Left renal cortex interstitium (tissue), 4 donors: ENCODE measurements at regions not wholly inside any gene's neighbourhood (a gene's known extent, or its start where the extent isn't known, plus 50 kb on each side); places are given as distances from the start of the nearest gene placed in this dataset.
"Not testable (repeated sequence)": the region's sequence is repeated elsewhere in the genome, so short reads cannot be mapped to it uniquely, and the experiment has no call there.

ENCODE experiments used
- DNase-seq, 4 donors: peaks; one replicate each; pipeline ENCODE4 v3.0.0-alpha.2; 2013; ENCODE audit warnings: low read depth in 4 of 4, low spot score in 2 of 4, missing footprints in 1 of 4

DNA sequence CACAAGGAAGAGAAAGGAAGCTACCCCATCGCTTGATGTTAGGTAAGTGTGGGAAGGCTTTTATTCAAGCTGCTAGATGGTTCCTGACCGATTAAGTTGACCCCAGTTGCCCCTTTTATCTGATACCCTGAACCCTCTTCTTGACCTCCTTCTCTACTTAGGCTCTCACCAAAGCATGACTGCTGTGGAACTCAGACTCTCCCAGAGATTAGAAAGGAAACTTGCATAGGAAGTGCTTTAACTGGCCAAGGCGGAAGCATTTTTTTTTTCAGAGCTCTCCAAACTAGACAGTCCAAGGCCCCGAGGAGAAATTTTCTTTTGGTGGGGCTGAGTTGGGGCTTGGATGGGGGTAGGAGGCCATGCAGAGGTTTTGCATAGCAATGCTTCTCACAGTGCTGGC lies 101.3 kb upstream of the USP24 start:
- no peak for DNase-seq

DNA sequence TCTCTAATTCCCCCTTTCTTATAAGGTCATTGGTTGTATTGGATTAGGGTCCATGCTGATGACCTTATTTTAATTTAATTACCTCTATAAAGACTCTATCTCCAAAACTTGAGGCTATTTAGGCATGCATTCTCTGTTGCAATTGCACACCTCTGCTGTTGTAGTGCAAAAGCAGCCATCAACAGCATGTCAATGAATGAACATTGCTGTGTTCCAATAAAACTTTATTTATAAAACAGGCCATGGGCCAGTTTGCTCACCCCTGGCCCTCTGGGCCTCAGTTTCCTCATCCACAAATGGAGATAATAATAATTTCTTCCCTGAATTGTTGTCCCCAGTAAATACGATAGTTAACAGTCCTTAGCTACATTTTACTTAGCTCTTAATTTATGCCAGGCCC lies 100.4 kb upstream of the USP24 start:
- DNase-seq: no peak

DNA sequence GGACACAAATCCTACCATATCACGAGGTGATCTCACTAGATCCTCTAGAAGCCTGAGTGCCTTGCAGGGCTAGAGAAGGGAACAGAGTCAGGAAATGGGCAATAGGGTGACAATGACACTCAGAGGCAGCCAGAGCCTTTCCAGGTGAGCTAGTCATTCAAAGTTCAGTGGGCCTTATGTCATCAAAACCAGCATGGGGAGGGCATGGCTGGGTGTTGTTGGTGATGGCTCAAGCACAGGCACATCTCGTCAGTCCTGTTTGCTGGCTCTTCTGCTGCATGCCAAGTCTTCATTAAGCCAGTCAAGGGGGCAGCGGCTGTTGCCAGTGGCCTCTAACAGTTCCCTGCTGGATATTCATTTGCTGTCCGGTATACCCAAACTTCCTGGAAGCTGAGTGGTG lies 99.6 kb upstream of the USP24 start:
- no peak for DNase-seq

DNA sequence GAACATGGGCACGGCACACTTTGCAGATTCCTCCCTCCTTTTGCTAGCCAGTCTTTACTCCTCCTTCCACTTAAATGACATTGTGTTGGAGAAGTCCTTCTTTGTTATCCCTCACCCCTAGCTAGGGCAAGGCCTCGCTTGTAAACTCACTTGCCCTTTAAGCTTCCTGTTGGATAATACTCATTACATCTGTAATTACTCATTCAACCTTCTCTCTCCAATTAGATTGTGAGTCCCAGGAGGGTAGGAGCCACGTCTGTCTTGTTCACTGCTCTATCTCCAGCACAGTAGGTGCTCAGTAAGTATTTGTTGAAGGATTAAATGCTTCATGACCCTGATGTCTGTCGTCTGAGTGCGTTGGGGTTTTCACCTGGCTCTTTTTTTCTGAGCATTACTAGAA lies 98.7 kb upstream of the USP24 start:
- DNase-seq: no peak

DNA sequence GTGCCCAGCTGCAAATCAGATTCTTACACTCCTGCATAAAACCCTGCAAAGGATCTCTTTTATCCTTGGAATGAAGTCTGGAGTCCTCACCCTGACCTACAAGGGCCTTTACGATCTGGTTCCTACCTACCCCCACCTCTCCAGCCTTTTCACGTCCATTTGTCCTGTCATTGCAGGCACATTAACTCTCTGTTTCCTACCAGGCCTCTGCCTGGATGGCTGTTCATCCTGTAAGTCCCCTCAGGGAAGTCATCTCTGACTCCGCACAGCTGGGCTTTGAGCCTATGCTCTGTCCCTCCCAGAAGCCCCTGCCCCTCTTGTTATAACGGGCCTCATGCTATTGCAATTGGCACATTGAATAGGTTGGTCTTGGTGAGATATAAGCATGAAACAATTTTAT lies 96.8 kb upstream of the USP24 start:
- no peak for DNase-seq

DNA sequence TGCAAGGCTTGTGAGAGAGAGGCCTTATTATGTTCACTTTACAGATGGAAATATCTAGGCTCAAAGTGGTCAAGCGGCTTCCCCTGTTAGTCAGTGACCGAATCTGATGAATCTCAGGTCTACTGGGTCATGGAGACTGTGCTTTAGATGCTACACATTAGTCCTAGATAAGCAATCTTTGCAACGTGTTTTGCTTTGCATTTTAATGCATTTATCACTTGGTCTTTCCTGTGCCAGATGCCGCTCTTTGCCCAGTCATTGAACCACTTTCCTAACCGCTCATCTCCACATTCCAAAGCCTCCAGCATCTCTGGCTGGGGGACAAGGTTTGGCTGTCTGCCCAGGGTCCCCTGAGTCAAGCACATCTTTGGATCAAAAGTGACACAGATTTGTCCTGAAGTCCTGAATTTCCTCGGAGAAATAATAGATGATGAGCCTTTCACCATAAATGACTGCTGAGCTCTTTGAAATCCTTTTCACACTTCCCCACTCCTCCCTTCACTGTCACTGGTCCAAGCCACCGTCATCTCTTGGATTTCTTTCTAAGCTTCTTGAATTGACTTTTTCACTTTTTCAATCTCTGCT lies 96.0 kb upstream of the USP24 start:
- DNase-seq: no peak

DNA sequence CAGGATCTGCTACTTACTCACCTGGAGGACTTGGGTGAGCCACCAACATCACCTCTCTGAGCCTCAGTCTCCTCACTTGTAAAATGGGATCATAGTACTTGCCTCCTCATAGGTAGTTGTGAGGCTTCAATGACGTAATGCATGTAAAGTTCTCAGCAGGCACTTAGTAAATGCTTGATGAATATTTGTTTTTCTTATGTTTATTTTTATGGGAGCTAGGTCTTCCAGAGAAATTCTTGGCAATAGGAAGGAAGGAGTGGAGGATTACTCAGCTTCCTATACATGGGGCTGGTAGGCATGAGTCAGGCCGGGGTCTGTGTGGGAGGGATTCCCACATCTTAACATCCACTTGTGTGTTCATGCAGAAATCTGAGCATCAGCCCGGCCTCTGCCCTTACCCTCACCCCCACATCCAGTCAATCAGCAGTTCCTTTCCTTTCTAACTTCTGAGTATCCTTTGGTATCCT lies 95.4 kb upstream of the USP24 start:
- DNase-seq: no peak

DNA sequence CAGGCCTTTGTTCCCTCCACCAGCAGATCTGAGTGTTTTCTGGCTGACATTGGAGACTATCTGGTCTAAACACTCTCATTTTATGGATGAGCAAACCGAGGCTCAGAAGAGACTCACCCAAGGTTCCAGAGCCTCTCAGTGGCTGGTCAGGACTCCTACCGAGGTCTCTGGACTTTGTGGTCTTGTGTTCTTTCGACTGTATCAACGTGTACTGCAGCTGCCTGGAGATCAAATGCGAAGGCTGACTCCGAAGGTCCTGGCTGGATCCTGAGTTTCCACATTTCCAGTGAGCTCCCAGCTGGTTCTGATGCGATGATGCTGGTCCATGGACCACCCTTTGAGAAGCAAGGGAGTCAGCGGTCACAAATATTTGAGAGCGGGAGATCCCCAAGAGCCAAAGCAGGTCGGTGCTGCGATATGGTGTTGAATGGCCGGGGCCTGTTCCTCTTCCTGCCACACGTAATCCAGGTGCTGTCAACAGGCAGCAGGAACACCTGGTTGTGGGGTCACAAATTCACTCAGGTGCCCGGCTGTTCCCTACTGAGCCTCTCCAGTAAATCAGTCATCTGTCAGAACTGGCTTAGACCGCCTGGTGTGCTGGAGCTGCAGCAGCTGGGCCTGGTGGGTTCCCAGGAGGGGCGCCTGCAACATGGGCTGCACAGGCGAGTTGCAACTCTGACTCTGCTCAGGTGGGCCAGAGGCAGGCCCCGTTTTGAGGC lies 94.8 kb upstream of the USP24 start:
- no peak for DNase-seq

DNA sequence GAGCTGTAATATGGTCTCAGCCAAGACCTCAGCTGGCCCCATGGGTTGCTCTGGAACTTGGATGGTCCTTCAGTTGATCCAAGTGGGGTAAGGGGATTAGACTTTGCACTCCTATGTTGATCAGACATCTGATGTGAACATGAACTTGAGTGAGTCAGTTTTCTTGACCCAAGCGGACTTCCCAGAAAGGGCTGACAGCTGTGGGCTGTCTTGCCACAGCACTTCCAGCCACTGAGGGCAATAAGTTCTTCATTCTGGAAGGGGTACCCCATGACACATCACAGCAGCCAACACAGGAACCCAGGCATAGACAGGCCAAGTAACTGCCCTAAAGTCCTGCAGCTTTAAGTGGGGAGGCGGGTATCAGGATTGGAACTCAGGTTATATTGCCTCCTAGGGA lies 93.9 kb upstream of the USP24 start:
- no peak for DNase-seq

DNA sequence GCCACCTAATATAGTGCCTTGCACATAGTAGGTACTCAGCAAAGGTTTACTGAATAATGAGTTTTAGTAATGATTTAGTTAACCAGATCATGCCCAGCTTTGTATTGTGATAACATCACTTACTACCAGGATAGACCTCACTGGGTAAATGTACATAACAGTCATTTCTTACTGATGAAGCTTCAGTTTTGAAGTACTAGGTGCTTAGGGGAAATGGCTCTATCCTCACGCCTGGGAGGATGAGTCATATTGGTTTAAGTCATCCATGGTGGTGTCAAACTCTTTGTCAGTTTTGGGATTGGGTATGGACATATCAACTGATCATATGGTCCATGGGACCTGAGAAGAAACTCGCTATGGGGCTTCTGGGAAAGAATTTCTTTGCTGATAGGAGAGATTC lies 90.6 kb upstream of the USP24 start:
- DNase-seq: no peak

DNA sequence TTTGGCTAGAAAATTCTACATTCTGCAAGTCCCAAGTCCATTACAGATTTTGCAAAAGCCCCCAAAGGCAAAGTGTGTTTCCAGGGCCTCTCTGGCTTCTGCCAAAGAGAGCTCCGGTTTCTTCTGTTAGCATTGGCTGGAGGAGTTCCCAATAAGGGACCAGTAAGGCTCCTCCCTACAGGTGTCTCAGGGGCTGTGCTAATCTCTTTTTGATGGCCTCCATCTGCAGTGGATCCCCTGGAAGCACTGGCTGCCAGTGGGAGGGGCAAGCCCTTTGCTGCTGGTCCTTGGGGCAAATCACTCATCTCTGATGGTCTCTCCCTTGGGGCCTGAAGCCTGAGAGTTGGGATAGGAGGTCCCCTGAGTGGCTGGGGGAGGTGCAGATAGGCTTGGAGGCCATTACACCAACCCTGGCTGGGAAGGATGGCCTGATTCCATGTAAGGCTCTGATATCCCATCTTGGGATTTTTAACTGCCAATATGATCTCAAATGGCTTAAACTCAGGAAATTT lies 89.1 kb upstream of the USP24 start:
- no peak for DNase-seq

DNA sequence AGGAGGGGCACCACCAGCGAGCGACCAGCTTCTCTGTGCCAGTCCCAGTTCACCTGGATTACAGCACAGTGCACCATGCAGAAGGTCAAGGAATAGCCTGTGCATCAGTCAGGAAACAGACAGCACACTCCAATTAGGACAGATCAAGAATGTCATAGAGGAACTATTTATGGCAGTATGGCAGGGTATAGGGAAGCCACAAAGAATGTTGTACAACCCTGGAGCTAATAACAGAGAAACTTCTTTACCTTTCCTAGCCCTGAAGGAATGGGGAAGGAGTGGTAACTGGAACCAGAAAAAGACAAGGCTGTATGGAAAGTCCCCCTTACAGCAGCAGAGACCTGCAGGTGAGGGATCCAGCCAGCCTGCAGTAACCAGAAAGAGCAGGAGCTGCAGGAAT lies 87.8 kb upstream of the USP24 start:
- DNase-seq: no peak

DNA sequence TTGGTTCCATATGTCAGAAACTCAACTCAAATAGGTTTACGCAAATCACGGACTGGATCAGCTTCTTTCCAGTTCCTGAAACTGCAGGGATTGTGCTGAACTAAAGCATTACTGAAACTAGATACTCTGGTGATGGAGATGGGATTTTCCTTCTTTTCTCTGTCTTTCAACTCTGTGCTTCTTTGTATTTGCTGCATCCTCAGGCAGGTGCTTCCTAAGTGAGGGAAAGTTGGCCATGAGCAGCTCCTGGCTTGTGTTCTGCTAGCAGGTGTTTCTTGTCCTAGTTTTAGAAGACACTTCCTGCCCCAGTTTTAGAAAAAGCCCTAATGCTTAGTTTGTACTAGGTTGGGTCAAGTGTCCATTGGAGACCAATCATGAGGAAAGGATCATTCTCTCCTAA lies 86.7 kb upstream of the USP24 start:
- no peak for DNase-seq

DNA sequence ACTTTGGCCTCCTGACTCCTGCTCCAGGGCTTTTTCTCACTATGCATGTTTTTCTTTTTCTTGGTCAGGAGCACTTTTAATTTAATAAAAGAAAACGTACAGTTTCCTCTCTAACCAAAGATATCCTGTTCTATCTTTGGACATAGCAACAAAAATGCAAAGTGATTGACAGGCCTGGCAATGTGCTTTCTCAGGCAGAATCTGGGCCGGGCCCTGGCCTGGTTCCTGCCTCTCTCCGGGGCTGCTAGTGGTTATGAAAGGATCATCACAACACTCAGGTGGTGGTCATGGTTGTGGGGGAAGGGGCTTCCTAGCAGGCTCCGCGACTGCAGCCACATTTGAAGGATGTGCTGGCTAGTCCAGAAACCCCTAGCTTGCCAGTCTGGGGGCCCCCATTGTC lies 85.8 kb upstream of the USP24 start:
- DNase-seq: no peak

DNA sequence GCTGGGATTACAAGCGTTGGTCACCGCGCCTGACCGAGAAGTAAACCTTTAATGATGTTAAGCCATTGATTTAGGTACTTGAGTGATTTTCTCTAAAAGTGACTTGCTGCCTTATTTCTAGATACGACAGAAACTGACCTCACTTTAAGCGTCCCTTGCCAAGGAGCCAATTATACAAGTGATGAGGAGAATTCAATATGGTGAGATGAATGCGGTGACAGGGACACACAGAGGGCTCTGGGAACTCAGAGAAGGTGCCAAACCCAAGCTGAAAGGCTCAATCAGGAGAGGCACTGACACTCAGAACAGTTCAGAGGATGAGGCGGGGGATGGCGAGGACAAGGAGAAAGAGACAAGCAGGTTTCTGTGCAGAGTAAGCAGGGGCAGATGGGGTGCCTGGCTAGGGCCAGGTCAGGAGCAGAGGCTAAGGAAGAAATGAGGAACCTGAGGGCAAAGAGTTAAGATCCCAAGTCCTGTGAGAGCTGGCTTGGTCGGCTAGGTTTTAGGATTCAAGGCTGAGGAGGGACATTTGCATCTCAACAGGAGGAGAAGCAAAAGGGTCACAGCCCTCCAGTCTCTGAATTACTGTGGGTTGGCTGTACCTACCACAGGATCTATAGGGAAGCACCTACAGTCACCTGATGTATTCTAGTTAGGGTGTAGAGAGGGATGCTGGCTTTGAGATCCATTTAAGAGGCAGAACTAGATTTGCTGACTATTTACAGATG lies 83.2 kb upstream of the USP24 start:
- no peak for DNase-seq

DNA sequence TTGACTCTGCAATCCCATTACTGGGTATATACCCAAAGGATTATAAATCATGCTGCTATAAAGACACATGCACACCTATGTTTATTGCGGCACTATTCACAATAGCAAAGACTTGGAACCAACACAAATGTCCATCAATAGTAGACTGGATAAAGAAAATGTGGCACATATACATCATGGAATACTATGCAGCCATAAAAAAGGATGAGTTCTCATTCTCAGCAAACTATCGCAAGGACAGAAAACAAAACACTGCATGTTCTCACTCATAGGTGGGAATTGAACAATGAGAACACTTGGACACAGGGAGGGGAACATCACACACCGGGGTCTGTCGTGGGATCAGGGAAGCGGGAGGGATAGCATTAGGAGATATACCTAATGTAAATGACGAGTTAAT lies 81.1 kb upstream of the USP24 start:
- not testable (repeated sequence) for DNase-seq

DNA sequence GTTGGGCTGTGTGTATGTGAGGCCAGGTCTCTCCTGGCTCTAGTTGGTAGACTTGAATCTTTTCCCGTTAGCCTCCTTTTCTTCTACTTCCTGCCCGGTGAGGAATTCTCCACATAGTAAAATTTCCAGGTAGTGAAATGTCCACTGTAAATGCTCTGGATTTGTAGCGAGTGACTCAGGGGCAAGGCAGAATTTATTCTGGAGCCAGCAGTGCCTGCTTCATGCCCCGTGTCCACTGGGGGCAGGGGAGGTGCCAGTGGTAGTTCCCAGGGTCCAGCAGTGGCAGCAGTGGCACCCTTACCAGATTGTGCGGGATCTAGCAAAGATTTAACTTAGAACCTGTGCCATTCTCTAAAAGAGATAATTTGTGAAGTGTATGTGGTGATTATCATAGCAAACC lies 74.5 kb upstream of the USP24 start:
- no peak for DNase-seq

DNA sequence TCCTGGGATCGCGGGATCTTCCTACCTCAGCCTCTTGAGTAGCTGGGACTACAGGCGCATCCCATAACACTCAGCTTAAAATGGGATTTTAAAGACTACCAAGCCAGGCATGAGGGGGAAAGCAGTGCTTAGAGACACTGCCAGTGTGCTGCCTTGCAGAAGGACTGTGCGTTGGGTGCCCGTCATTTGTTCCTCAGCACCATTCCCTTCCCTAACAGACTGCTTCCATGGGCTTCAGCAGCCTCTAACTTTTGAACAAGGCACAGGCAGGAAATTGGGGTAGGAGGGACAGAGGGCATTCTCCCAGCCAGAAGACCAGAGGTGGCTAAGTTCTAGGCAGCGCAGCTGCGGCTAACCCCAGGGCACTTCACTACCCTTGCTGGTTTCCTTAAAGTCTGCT lies 73.9 kb upstream of the USP24 start:
- no peak for DNase-seq

DNA sequence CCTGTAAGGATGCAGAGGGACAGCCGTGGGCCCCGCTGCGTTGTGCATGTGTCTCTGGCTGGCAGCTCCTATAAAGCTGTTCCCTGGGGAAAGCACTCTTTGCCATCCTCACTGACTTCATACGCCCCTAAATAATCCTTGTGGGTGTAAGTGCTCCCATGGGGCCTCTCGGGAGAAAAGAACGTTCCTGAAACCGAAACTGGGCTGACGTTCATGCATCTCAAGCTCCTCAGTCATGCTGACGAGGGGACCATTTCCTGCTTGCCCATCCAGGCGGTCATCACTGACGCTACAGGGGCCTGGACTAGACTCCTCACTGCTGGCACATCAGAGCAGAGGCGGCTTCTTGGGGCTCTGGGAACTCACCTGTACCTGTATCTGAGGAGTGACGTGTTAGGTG lies 73.1 kb upstream of the USP24 start:
- DNase-seq: no peak

DNA sequence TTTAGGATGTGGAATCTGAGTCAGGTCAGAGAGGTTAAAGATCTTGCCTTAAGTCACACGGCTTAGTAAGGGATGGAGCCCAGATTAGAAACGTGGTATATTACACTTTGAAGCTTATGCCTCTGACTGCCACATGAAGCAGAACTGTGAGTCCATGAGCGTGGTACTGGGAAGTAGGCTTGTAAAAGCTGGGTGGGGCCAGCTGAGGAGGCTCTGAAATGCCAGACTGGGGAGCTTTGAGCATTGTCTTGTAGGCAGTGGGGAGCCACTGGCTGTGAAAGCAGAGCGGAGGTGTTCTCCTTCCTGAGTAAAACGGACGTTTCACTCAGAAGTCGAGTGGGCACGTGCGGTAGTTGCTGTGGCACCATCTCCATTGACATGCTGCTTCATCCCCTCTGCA lies 72.6 kb upstream of the USP24 start:
- DNase-seq: no peak

DNA sequence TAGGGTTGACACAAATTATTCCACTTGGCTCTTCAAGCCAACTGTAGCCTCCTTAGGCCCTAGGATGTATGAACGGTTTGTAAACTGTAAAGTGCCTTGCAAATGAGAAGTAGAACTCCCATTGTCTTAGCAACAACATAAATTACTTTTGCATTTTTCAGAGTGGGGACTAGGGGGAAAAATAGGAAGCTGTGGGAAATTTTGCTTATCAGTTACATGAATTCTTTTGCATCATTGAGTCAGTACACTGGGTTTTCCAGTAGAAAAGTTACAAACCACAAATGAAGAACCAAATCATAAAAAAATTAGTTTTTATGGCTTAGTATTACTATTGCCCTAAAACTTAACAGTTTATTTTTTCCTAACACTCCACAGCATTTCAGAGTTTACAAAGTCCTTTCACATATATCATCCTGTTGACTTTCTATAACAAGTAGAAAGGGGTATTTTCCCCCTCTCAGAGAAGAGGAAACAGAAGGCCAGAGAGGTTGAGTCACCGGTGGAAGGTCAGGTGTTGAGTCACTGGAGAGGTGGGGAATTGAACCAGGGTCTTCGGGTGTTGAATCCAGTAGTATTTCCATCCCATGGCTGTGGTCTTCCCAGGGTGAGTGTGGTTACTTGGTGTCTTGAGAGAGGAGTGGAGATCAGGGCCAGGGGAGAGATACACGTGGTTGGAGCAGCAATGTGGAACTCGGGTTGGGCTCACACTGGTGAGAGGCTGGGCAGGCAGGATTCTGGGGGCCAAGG lies 71.9 kb upstream of the USP24 start:
- DNase-seq: no peak
